T-cell (primary cell): ENCODE measurements at regions not wholly inside any gene's neighbourhood (a gene's known extent, or its start where the extent isn't known, plus 50 kb on each side); places are given as distances from the start of the nearest gene placed in this dataset.

Experiments used
- ATAC-seq, 4 experiments: fragments of 200-7000 bp in 3 of 4; fragments of 150-1000 bp in 1 of 4; cut with Tn5 transposase; replicated peaks in 1 of 4; 1 replicate in 3 of 4; 2 replicates in 1 of 4; pipeline ENCODE4 v1.10.0; 2021; ENCODE audit warnings: moderate library complexity in 3 of 4, mild to moderate bottlenecking in 2 of 4, moderate number of reproducible peaks in 1 of 4
- CTCF ChIA-PET, 2 donors: fragments of 300-600 bp; sonication (Branson Sonifier 250); formaldehyde crosslinking; loops; one replicate each; lab custom pipeline; 2022; ENCODE audit warnings: antibody characterized with exemption in 2 of 2; lab: Charles Lee
- POLR2A ChIA-PET, 2 donors: fragments of 300-600 bp; sonication (Branson Sonifier 250); formaldehyde crosslinking; loops; one replicate each; lab custom pipeline; 2022; ENCODE audit warnings: antibody characterized with exemption in 2 of 2; lab: Charles Lee
- DNase-seq, 35 experiments: peaks; one replicate each; pipeline versions ENCODE4 v3.0.0 to v3.0.0-alpha.2; 2013 to 2023
- H3K27ac ChIP-seq: one replicate; pipeline ENCODE4 v1.5.1; 2013; ENCODE audit warnings: low read length
- H3K27me3 ChIP-seq, 2 experiments: replicated peaks in 1 of 2; 1 replicate in 1 of 2; 2 replicates in 1 of 2; pipeline versions ENCODE4 v1.6.1 to v1.7.0; 2013; ENCODE audit warnings: low read length in 1 of 2, mixed read lengths in 1 of 2; ENCODE audit not compliant: control insufficient read depth in 2 of 2, insufficient read depth in 2 of 2; ENCODE audit errors: extremely low read depth in 1 of 2
- H3K36me3 ChIP-seq, 2 donors: 1 replicate in 1 of 2; 2 replicates in 1 of 2; pipeline versions ENCODE4 v1.6.1 to v1.7.0; 2013; ENCODE audit warnings: low read length in 1 of 2; ENCODE audit not compliant: control insufficient read depth in 2 of 2, insufficient read depth in 1 of 2; ENCODE audit errors: extremely low read depth in 1 of 2
- H3K4me1 ChIP-seq, 2 experiments: 1 replicate in 1 of 2; 2 replicates in 1 of 2; pipeline versions ENCODE4 v1.6.1 to v1.7.0; 2013; ENCODE audit warnings: low read length in 2 of 2, mixed read lengths in 1 of 2; ENCODE audit not compliant: insufficient read depth in 2 of 2, control insufficient read depth in 1 of 2; ENCODE audit errors: extremely low read depth in 1 of 2
- H3K4me3 ChIP-seq, 2 donors: 1 replicate in 1 of 2; 2 replicates in 1 of 2; pipeline versions ENCODE4 v1.5.1 to v1.7.0; 2013; ENCODE audit warnings: mild to moderate bottlenecking in 2 of 2, low read length in 1 of 2, moderate library complexity in 1 of 2; ENCODE audit not compliant: control insufficient read depth in 1 of 2; ENCODE audit errors: extremely low read depth in 1 of 2
- H3K9me3 ChIP-seq: 2 replicates; pipeline ENCODE4 v1.7.0; 2013
- H3K27ac Mint-ChIP-seq, 2 donors: one replicate each; pipeline ENCODE4 v1.8.0; 2020 to 2021; ENCODE audit warnings: mild to moderate bottlenecking in 2 of 2, mixed read lengths in 2 of 2
- H3K27me3 Mint-ChIP-seq, 2 donors: one replicate each; pipeline ENCODE4 v1.8.0; 2021 to 2022; ENCODE audit warnings: mixed read lengths in 2 of 2
- H3K36me3 Mint-ChIP-seq: one replicate; pipeline ENCODE4 v1.8.0; 2021; ENCODE audit warnings: mixed read lengths
- H3K4me1 Mint-ChIP-seq, 3 donors: one replicate each; pipeline ENCODE4 v1.8.0; 2020 to 2022; ENCODE audit warnings: mixed read lengths in 3 of 3, mild to moderate bottlenecking in 1 of 3
- H3K4me3 Mint-ChIP-seq, 3 donors: one replicate each; pipeline ENCODE4 v1.8.0; 2020 to 2022; ENCODE audit warnings: mild to moderate bottlenecking in 3 of 3, mixed read lengths in 3 of 3, moderate library complexity in 3 of 3
- H3K9me3 Mint-ChIP-seq, 3 donors: one replicate each; pipeline ENCODE4 v1.8.0; 2020 to 2022; ENCODE audit warnings: mixed read lengths in 3 of 3
- WGBS: methylation state at CpG from one replicate; pipeline ENCODE4 v1.1.5; 2013; ENCODE audit warnings: missing lambda C conversion rate; ENCODE audit not compliant: insufficient coverage; 5-methylcytosine and 5-hydroxymethylcytosine counted together

- ChIA-PET CTCF (interaction anchor here in 1 of 2 donors (0.5 kb wide), 1 partner anchor 54 kb away, joined by 3 read pairs; no protein-coding TSS in a partner anchor), POLR2A (no interaction called here)
- 95% methylated on average over 9 of the region's 11 CpGs for WGBS
- DNase-seq (no peak), ATAC-seq (no peak)
- Mint-ChIP-seq H3K9me3 (no peaks in the 10 kb centered on the region), H3K27me3 (peaks cover 0 to 15% of the 10 kb centered on the region in 2 donors), H3K4me3 (no peak overlapping the region), H3K27ac (no peak overlapping the region), H3K4me1 (no peaks in the 10 kb centered on the region), H3K36me3 (no peaks in the 10 kb centered on the region)
- H3K27me3 ChIP-seq = no peaks in the 10 kb centered on the region
- H3K36me3 ChIP-seq = no peaks in the 10 kb centered on the region
- no peak overlapping the region for H3K27ac ChIP-seq
- no peaks in the 10 kb centered on the region for H3K4me1 ChIP-seq
- H3K4me3 ChIP-seq = no peak overlapping the region
- H3K9me3 ChIP-seq = no peaks in the 10 kb centered on the region
Observed at GRCh38 chr2:60097298-60097697, 456.2 kb downstream of the BCL11A start.

- H3K4me1 Mint-ChIP-seq = no peaks in the 10 kb centered on the region
- peaks cover 0 to 15% of the 10 kb centered on the region in 2 donors for H3K27me3 Mint-ChIP-seq
- peaks cover 0 to 3% (median 0%) of the 10 kb centered on the region in 3 donors for H3K9me3 Mint-ChIP-seq
Observed at GRCh38 chr2:60096556-60096955, 456.9 kb downstream of the BCL11A start.

DNA sequence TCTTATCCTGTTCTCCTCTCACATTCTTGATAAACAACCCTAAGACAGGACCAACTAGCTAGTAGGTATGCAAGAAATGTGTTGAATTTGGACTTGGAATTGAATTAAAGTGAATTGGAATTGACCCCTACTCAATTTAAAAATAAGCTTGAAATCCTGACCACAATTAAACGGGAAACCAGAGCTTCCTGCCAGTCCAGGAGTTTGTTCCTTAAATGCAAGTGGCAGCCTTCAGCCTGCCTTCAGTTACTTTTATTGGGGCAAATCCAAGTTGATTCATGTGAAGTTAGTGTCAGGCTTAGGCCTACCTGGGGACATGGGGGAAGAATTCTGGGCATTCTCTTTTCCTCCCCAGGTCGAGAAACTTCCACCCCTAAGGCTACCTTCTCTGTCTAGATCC lies 457.6 kb downstream of the BCL11A start:
- no peaks in the 10 kb centered on the region for H3K4me1 ChIP-seq
- H3K36me3 Mint-ChIP-seq = no peaks in the 10 kb centered on the region
- H3K27me3 Mint-ChIP-seq = peaks cover 0 to 15% of the 10 kb centered on the region in 2 donors
- WGBS = no CpG with 5 or more reads among the region's 2 CpGs
- CTCF ChIA-PET = no interaction called here
- no peak overlapping the region for H3K4me3 ChIP-seq
- no peak for ATAC-seq
- H3K4me3 Mint-ChIP-seq = no peak overlapping the region
- no peaks in the 10 kb centered on the region for H3K4me1 Mint-ChIP-seq
- H3K27me3 ChIP-seq = no peaks in the 10 kb centered on the region
- no peak for DNase-seq
- H3K9me3 Mint-ChIP-seq = peaks cover 0 to 3% (median 0%) of the 10 kb centered on the region in 3 donors
- no peaks in the 10 kb centered on the region for H3K36me3 ChIP-seq
- POLR2A ChIA-PET = no interaction called here
- no peak overlapping the region for H3K27ac Mint-ChIP-seq
- no peaks in the 10 kb centered on the region for H3K9me3 ChIP-seq
- no peak overlapping the region for H3K27ac ChIP-seq

More at GRCh38 chr2:60096556-60096955, 456.9 kb downstream of the BCL11A start:
- H3K27ac ChIP-seq = no peak overlapping the region
- Mint-ChIP-seq H3K27ac (no peak overlapping the region), H3K36me3 (no peaks in the 10 kb centered on the region), H3K4me3 (no peak overlapping the region)
- ChIA-PET CTCF (no interaction called here), POLR2A (no interaction called here)
- H3K4me3 ChIP-seq = no peak overlapping the region
- H3K4me1 ChIP-seq = no peaks in the 10 kb centered on the region
- H3K9me3 ChIP-seq = no peaks in the 10 kb centered on the region
- H3K36me3 ChIP-seq = no peaks in the 10 kb centered on the region
- ATAC-seq (no peak), DNase-seq (no peak)
- no peaks in the 10 kb centered on the region for H3K27me3 ChIP-seq
- 88% methylated on average over 5 of the region's 5 CpGs for WGBS

DNA sequence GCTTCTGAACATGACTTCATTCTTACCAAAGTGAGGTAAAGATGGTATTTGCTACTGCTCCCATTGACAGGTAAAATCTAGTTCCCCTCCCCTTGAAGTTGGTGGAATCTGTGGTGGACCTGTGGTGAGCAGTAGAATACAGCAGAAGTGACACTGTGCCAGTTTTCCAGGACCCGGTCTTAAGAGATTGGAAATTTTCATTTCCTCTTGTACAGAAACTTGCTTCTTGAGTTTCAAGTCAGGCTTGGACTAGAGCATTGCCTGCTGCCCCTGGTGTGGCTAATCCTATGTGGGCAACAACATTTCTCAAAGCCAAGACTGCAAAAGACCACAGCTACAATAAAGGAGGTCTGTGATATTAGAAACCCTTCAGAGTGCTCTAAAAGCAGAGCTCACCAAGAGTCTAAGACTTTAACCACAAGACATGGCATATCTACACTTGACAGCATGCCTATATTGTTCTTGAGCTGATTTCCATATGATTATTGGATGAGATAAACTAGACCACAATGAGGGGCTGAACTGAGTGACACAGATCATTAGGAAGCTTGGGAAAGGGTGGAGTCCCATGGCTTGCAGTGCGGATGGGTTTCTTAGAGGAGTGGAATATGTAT lies 458.1 kb downstream of the BCL11A start:
- DNase-seq (no peak), ATAC-seq (no peak)
- Histone ChIP-seq H3K36me3 (no peaks in the 10 kb centered on the region), H3K9me3 (no peaks in the 10 kb centered on the region), H3K27me3 (no peaks in the 10 kb centered on the region), H3K4me1 (no peaks in the 10 kb centered on the region), H3K4me3 (no peak overlapping the region), H3K27ac (no peak overlapping the region)
- WGBS = 50% methylated on average over 1 of the region's 2 CpGs
- no peak overlapping the region for H3K4me3 Mint-ChIP-seq
- ChIA-PET CTCF (no interaction called here), POLR2A (no interaction called here)
- peaks cover 0 to 3% (median 0%) of the 10 kb centered on the region in 3 donors for H3K9me3 Mint-ChIP-seq
- no peak overlapping the region for H3K27ac Mint-ChIP-seq
- no peaks in the 10 kb centered on the region for H3K36me3 Mint-ChIP-seq
- no peaks in the 10 kb centered on the region for H3K4me1 Mint-ChIP-seq
- peaks cover 0 to 12% of the 10 kb centered on the region in 2 donors for H3K27me3 Mint-ChIP-seq

GRCh38 chr2:60094450-60094929 lies 459.0 kb downstream of the BCL11A start:
- Mint-ChIP-seq H3K27me3 (peaks cover 0 to 11% of the 10 kb centered on the region in 2 donors), H3K4me3 (no peak overlapping the region), H3K9me3 (peaks cover 0 to 3% (median 0%) of the 10 kb centered on the region in 3 donors), H3K4me1 (no peaks in the 10 kb centered on the region), H3K36me3 (no peaks in the 10 kb centered on the region), H3K27ac (no peak overlapping the region)
- Histone ChIP-seq H3K27ac (no peak overlapping the region), H3K4me1 (no peaks in the 10 kb centered on the region), H3K36me3 (no peaks in the 10 kb centered on the region), H3K4me3 (no peak overlapping the region), H3K9me3 (no peaks in the 10 kb centered on the region), H3K27me3 (no peaks in the 10 kb centered on the region)
- WGBS = 72% methylated on average over 3 of the region's 3 CpGs
- CTCF ChIA-PET = interaction anchor here in 1 of 2 donors (0.7 kb wide), 1 partner anchor 13 kb away, joined by 3 read pairs; no protein-coding TSS in a partner anchor
- POLR2A ChIA-PET = interaction anchor here in 1 of 2 donors (0.5 kb wide), 1 partner anchor 284 kb away, joined by 3 read pairs; no protein-coding TSS in a partner anchor
- no peak for DNase-seq
- no peak for ATAC-seq

- H3K36me3 Mint-ChIP-seq = no peaks in the 10 kb centered on the region
- H3K4me3 Mint-ChIP-seq = no peak overlapping the region
- Histone ChIP-seq H3K27ac (no peak overlapping the region), H3K36me3 (no peaks in the 10 kb centered on the region), H3K27me3 (no peaks in the 10 kb centered on the region), H3K4me1 (no peaks in the 10 kb centered on the region), H3K4me3 (no peak overlapping the region), H3K9me3 (no peaks in the 10 kb centered on the region)
- H3K27ac Mint-ChIP-seq = no peak overlapping the region
- H3K9me3 Mint-ChIP-seq = peaks cover 0 to 3% (median 0%) of the 10 kb centered on the region in 3 donors
- WGBS = 100% methylated on average over 1 of the region's 2 CpGs
- no peaks in the 10 kb centered on the region for H3K4me1 Mint-ChIP-seq
- ChIA-PET CTCF (no interaction called here), POLR2A (no interaction called here)
- no peak for ATAC-seq
- no peak for DNase-seq
- peaks cover 0 to 5% of the 10 kb centered on the region in 2 donors for H3K27me3 Mint-ChIP-seq
Observed at GRCh38 chr2:60092781-60093180, 460.7 kb downstream of the BCL11A start.
